H9 (cell line): ENCODE measurements at regions not wholly inside any gene's neighbourhood (a gene's known extent, or its start where the extent isn't known, plus 50 kb on each side); places are given as distances from the start of the nearest gene placed in this dataset.

Source experiments
- DNase-seq: peaks from one replicate; pipeline ENCODE4 v3.0.0-alpha.2; 2017
- H2AFZ ChIP-seq: one replicate; pipeline ENCODE4 v1.6.1; 2013; ENCODE audit warnings: mild to moderate bottlenecking, low read length, control low read depth, moderate library complexity
- H2AK5ac ChIP-seq: 2 replicates; pipeline ENCODE4 v1.6.1; 2013; ENCODE audit warnings: low read length, control low read depth, mixed read lengths; ENCODE audit not compliant: insufficient read length
- H2BK120ac ChIP-seq: one replicate; pipeline ENCODE4 v1.6.1; 2013; ENCODE audit warnings: low read depth, mild to moderate bottlenecking, low read length, control low read depth, inconsistent platforms; ENCODE audit not compliant: poor library complexity, severe bottlenecking
- H2BK12ac ChIP-seq: 2 replicates; pipeline ENCODE4 v1.6.1; 2013; ENCODE audit warnings: low read length, control low read depth, mixed read lengths, low read depth; ENCODE audit not compliant: insufficient read length
- H2BK15ac ChIP-seq: 2 replicates; pipeline ENCODE4 v1.6.1; 2013; ENCODE audit warnings: low read depth, low read length, control low read depth
- H2BK20ac ChIP-seq: one replicate; pipeline ENCODE4 v1.6.1; 2013; ENCODE audit warnings: low read depth, mild to moderate bottlenecking, low read length, control low read depth, inconsistent platforms; ENCODE audit not compliant: poor library complexity, severe bottlenecking
- H2BK5ac ChIP-seq: 2 replicates; pipeline ENCODE4 v1.6.1; 2013; ENCODE audit warnings: low read length, control low read depth, mixed read lengths; ENCODE audit not compliant: insufficient read length
- H3K14ac ChIP-seq: 2 replicates; pipeline ENCODE4 v1.6.1; 2013; ENCODE audit warnings: low read length, control low read depth; ENCODE audit not compliant: insufficient read depth
- H3K18ac ChIP-seq: 2 replicates; pipeline ENCODE4 v1.6.1; 2013; ENCODE audit warnings: low read depth, mild to moderate bottlenecking, mixed read lengths, low read length, control low read depth; ENCODE audit not compliant: insufficient read length
- H3K23ac ChIP-seq: 2 replicates; pipeline ENCODE4 v1.6.1; 2013; ENCODE audit warnings: low read length, control low read depth, mixed read lengths, low read depth; ENCODE audit not compliant: insufficient read length
- H3K23me2 ChIP-seq: 2 replicates; pipeline ENCODE4 v1.6.1; 2013; ENCODE audit warnings: low read depth, mild to moderate bottlenecking, mixed read lengths, low read length, control low read depth; ENCODE audit not compliant: insufficient read length, poor library complexity, severe bottlenecking
- H3K27ac ChIP-seq: 2 replicates; pipeline ENCODE4 v1.5.1; 2013; ENCODE audit warnings: low read length, control low read depth, mixed read lengths, low read depth; ENCODE audit not compliant: insufficient read length
- H3K27me3 ChIP-seq: 2 replicates; pipeline ENCODE4 v1.6.1; 2013; ENCODE audit warnings: low read length, control low read depth, inconsistent platforms; ENCODE audit not compliant: insufficient read depth
- H3K4ac ChIP-seq: 2 replicates; pipeline ENCODE4 v1.6.1; 2013; ENCODE audit warnings: low read depth, mild to moderate bottlenecking, control low read depth, inconsistent platforms, low read length, moderate library complexity
- H3K4me1 ChIP-seq: 2 replicates; pipeline ENCODE4 v1.6.1; 2013; ENCODE audit warnings: low read length, control low read depth, inconsistent platforms; ENCODE audit not compliant: insufficient read depth
- H3K4me2 ChIP-seq: 2 replicates; pipeline ENCODE4 v1.6.1; 2013; ENCODE audit warnings: low read length, control low read depth, mixed read lengths; ENCODE audit not compliant: insufficient read length, insufficient read depth
- H3K56ac ChIP-seq: 2 replicates; pipeline ENCODE4 v1.6.1; 2013; ENCODE audit warnings: low read depth, mild to moderate bottlenecking, mixed read lengths, low read length, control low read depth; ENCODE audit not compliant: insufficient read length
- H3K79me1 ChIP-seq: 2 replicates; pipeline ENCODE4 v1.6.1; 2013; ENCODE audit warnings: low read depth, mild to moderate bottlenecking, moderate library complexity, low read length, control low read depth, inconsistent platforms; ENCODE audit not compliant: insufficient read depth, poor library complexity, severe bottlenecking
- H3K79me2 ChIP-seq: 2 replicates; pipeline ENCODE4 v1.6.1; 2013; ENCODE audit warnings: low read length, control low read depth, inconsistent platforms; ENCODE audit not compliant: insufficient read depth
- H3K9ac ChIP-seq: 2 replicates; pipeline ENCODE4 v1.6.1; 2013; ENCODE audit warnings: low read length, control low read depth, mixed read lengths; ENCODE audit not compliant: insufficient read length; ENCODE audit errors: extremely low read depth
- H3K9me3 ChIP-seq: one replicate; pipeline ENCODE4 v1.6.1; 2013; ENCODE audit warnings: low read depth, low read length, inconsistent platforms; ENCODE audit not compliant: control insufficient read depth
- H3T11ph ChIP-seq: one replicate; pipeline ENCODE4 v1.6.1; 2013; ENCODE audit warnings: mild to moderate bottlenecking, low read length, control low read depth, inconsistent platforms
- H4K20me1 ChIP-seq: one replicate; pipeline ENCODE4 v1.6.1; 2013; ENCODE audit not compliant: control insufficient read depth, insufficient read length, insufficient read depth
- H4K5ac ChIP-seq: 2 replicates; pipeline ENCODE4 v1.6.1; 2013; ENCODE audit warnings: low read depth, mild to moderate bottlenecking, mixed read lengths, low read length, control low read depth; ENCODE audit not compliant: insufficient read length
- H4K8ac ChIP-seq: replicated peaks from 2 replicates; pipeline ENCODE4 v1.6.1; 2013; ENCODE audit warnings: low read length, control low read depth, mixed read lengths, low read depth; ENCODE audit not compliant: insufficient read length
- H4K91ac ChIP-seq: 2 replicates; pipeline ENCODE4 v1.6.1; 2013; ENCODE audit warnings: low read depth, mild to moderate bottlenecking, moderate library complexity, mixed read lengths, low read length, control low read depth; ENCODE audit not compliant: insufficient read length
- H3K27ac Mint-ChIP-seq, 3 experiments: 2 replicates in 2 of 3; 3 replicates in 1 of 3; pipeline ENCODE4 v1.8.0; 2020 to 2021; ENCODE audit warnings: mixed read lengths in 3 of 3, mild to moderate bottlenecking in 1 of 3, moderate library complexity in 1 of 3
- H3K27me3 Mint-ChIP-seq: 2 replicates; pipeline ENCODE4 v1.8.0; 2021; ENCODE audit warnings: low read depth, mild to moderate bottlenecking, moderate library complexity, mixed read lengths
- H3K36me3 Mint-ChIP-seq, 3 experiments: 2 replicates in 2 of 3; 3 replicates in 1 of 3; pipeline ENCODE4 v1.8.0; 2020 to 2021; ENCODE audit warnings: low read depth in 3 of 3, mixed read lengths in 3 of 3; ENCODE audit not compliant: insufficient read depth in 1 of 3
- H3K4me1 Mint-ChIP-seq, 2 experiments: 2 replicates each; pipeline ENCODE4 v1.8.0; 2020; ENCODE audit warnings: mixed read lengths in 2 of 2
- H3K4me3 Mint-ChIP-seq, 2 experiments: 2 replicates in 1 of 2; 3 replicates in 1 of 2; pipeline ENCODE4 v1.8.0; 2020 to 2021; ENCODE audit warnings: mild to moderate bottlenecking in 2 of 2, mixed read lengths in 2 of 2, moderate library complexity in 1 of 2
- H3K9me3 Mint-ChIP-seq, 2 experiments: 2 replicates in 1 of 2; 3 replicates in 1 of 2; pipeline ENCODE4 v1.8.0; 2020; ENCODE audit warnings: mild to moderate bottlenecking in 2 of 2, mixed read lengths in 2 of 2, moderate library complexity in 1 of 2
- CTCF ChIP-seq: fragments of 200-600 bp; sonication (generic); conservative IDR thresholded peaks from 3 replicates; pipeline ENCODE4 v1.8.0; 2021; ENCODE audit warnings: antibody characterized with exemption, mild to moderate bottlenecking
- WGBS: extraction: QIAGEN DNeasy Blood & Tissue Kit; methylation state at CpG from one replicate; pipeline ENCODE4 v1.1.7; 2013; ENCODE audit warnings: missing lambda C conversion rate, low lambda C conversion rate, mixed read lengths; ENCODE audit not compliant: insufficient read length; ENCODE audit errors: extremely low coverage; 5-methylcytosine and 5-hydroxymethylcytosine counted together

- Histone ChIP-seq H3K9ac (no peak overlapping the region), H3K9me3 (no peaks in the 10 kb centered on the region), H3T11ph (no peak overlapping the region), H4K8ac (no peak overlapping the region), H4K5ac (no peak overlapping the region), H3K23ac (no peak overlapping the region), H3K4ac (no peak overlapping the region), H3K79me1 (no peaks in the 10 kb centered on the region), H3K18ac (no peak overlapping the region), H3K27me3 (no peaks in the 10 kb centered on the region), H2AFZ (no peak overlapping the region), H2AK5ac (no peak overlapping the region), H3K23me2 (no peaks in the 10 kb centered on the region), H4K20me1 (no peaks in the 10 kb centered on the region), H3K4me2 (no peak overlapping the region), H2BK120ac (no peak overlapping the region), H2BK15ac (no peak overlapping the region), H3K4me1 (no peaks in the 10 kb centered on the region), H3K56ac (no peak overlapping the region), H2BK5ac (no peak overlapping the region), H4K91ac (no peak overlapping the region), H3K79me2 (no peaks in the 10 kb centered on the region), H3K14ac (no peak overlapping the region), H2BK12ac (no peak overlapping the region), H3K27ac (no peak overlapping the region), H2BK20ac (no peak overlapping the region)
- no peak overlapping the region for H3K27ac Mint-ChIP-seq
- no peaks in the 10 kb centered on the region for H3K27me3 Mint-ChIP-seq
- no peaks in the 10 kb centered on the region for H3K9me3 Mint-ChIP-seq
- whole genome bisulfite sequencing: no CpG with 5 or more reads among the region's 1 CpG
- DNase-seq: no peak
- no peaks in the 10 kb centered on the region for H3K4me1 Mint-ChIP-seq
- H3K36me3 Mint-ChIP-seq: no peaks in the 10 kb centered on the region
- no peak for TF ChIP-seq CTCF
- H3K4me3 Mint-ChIP-seq: no peak overlapping the region
Measured at GRCh38 chr12:19692566-19692965, 253.3 kb downstream of the AEBP2 start.
